ENCODE measurements at regions not wholly inside any gene's neighbourhood (a gene's known extent, or its start where the extent isn't known, plus 50 kb on each side); places are given as distances from the start of the nearest gene placed in this dataset.

GRCh38 chr18:78914249-78914935 is 65.2 kb upstream of the SALL3 start:
- ATAC-seq (no peak), DNase-seq (no peak)
- no peaks in the 10 kb centered on the region for H3K4me1 Mint-ChIP-seq
- H3K9me3 Mint-ChIP-seq, result peaks cover 5% of the 10 kb centered on the region
- H3K27me3 Mint-ChIP-seq, result no peaks in the 10 kb centered on the region
- no peaks in the 10 kb centered on the region for H3K36me3 Mint-ChIP-seq (ENCODE audit: low read depth)
- no peak overlapping the region for H3K27ac Mint-ChIP-seq
- H3K4me3 Mint-ChIP-seq, result no peak overlapping the region

DNA sequence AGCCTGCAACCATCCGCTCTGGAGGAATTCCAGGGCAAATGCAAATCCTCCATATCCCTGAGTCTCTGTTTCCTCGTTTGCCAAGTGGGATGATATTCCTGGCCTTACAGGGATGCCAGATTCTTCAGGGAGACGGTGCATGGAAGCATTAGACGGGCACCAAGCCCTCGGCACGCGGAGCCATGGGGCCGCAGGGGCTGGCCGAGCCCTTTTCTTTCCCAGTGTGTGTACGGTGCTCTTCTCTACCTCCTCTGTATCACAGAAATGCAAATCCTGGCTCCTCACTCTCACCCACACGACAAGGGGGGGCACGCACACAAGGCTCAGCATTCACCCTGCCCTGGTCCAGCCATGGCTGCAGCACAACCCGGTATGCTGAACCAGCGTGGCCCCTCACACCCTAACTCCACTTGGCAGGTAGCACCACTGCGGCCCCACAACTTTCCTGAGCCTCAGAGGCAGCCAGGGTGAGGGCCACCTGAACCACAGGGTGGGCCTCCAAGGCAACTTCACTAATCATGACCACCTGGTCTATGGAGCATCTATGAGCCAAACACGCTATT is 64.1 kb upstream of the SALL3 start:
- peaks cover 5% of the 10 kb centered on the region for H3K9me3 Mint-ChIP-seq
- no peaks in the 10 kb centered on the region for H3K36me3 Mint-ChIP-seq (ENCODE audit: low read depth)
- no peak overlapping the region for H3K27ac Mint-ChIP-seq
- ATAC-seq (no peak), DNase-seq (no peak)
- H3K4me1 Mint-ChIP-seq, result no peaks in the 10 kb centered on the region
- H3K4me3 Mint-ChIP-seq, result no peak overlapping the region
- H3K27me3 Mint-ChIP-seq, result no peaks in the 10 kb centered on the region

- DNase-seq (no peak), ATAC-seq (no peak)
- Mint-ChIP-seq H3K27ac (no peak overlapping the region), H3K4me3 (no peak overlapping the region), H3K4me1 (no peaks in the 10 kb centered on the region), H3K36me3 (ENCODE audit: low read depth) (no peaks in the 10 kb centered on the region), H3K9me3 (peaks cover 5% of the 10 kb centered on the region), H3K27me3 (no peaks in the 10 kb centered on the region)
Measured at GRCh38 chr18:78918707-78919106, 60.9 kb upstream of the SALL3 start.

- no peak for ATAC-seq
- no peaks in the 10 kb centered on the region for H3K4me1 Mint-ChIP-seq
- H3K9me3 Mint-ChIP-seq, result peaks cover 5% of the 10 kb centered on the region
- no peak overlapping the region for H3K27ac Mint-ChIP-seq
- no peaks in the 10 kb centered on the region for H3K36me3 Mint-ChIP-seq (ENCODE audit: low read depth)
- no peaks in the 10 kb centered on the region for H3K27me3 Mint-ChIP-seq
- no peak for DNase-seq
- no peak overlapping the region for H3K4me3 Mint-ChIP-seq
Measured at GRCh38 chr18:78919956-78920355, 59.7 kb upstream of the SALL3 start.

GRCh38 chr18:78920456-78921138 is 59.0 kb upstream of the SALL3 start:
- no peak overlapping the region for H3K4me3 Mint-ChIP-seq
- H3K27me3 Mint-ChIP-seq, result no peaks in the 10 kb centered on the region
- no peaks in the 10 kb centered on the region for H3K4me1 Mint-ChIP-seq
- no peak for DNase-seq
- H3K27ac Mint-ChIP-seq, result no peak overlapping the region
- H3K9me3 Mint-ChIP-seq, result peaks cover 5% of the 10 kb centered on the region
- H3K36me3 Mint-ChIP-seq (ENCODE audit: low read depth), result no peaks in the 10 kb centered on the region
- ATAC-seq, result no peak

GRCh38 chr18:78922856-78923255 is 56.8 kb upstream of the SALL3 start:
- H3K9me3 Mint-ChIP-seq, result no peaks in the 10 kb centered on the region

DNA sequence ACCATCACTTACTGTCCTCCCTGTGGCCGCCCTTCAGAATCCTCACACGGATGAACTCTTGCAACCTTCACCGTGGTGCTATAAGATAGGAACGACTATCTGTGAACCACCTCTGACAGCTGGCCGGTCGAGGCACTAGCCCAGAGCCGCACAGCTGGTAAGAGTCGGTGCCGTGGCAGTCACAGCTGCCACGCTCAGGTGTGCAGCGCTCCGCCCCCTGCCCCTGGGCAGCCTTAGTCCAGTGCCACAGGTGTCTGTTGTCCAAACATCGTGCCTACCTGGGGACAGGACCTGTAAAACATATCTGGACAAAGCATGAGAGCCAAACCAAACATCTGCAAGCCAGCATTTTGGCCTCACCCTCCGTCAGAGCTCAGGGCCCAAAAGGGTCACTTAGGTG is 55.3 kb upstream of the SALL3 start:
- peaks cover 2% of the 10 kb centered on the region for H3K4me1 Mint-ChIP-seq
- H3K27ac Mint-ChIP-seq, result no peak overlapping the region
- H3K27me3 Mint-ChIP-seq, result no peaks in the 10 kb centered on the region
- DNase-seq (no peak), ATAC-seq (no peak)
- H3K36me3 Mint-ChIP-seq (ENCODE audit: low read depth), result no peaks in the 10 kb centered on the region
- no peak overlapping the region for H3K4me3 Mint-ChIP-seq
- no peaks in the 10 kb centered on the region for H3K9me3 Mint-ChIP-seq

More at GRCh38 chr18:78922856-78923255, 56.8 kb upstream of the SALL3 start:
- Mint-ChIP-seq H3K27me3 (no peaks in the 10 kb centered on the region), H3K36me3 (ENCODE audit: low read depth) (no peaks in the 10 kb centered on the region), H3K4me3 (no peak overlapping the region), H3K27ac (no peak overlapping the region), H3K4me1 (peaks cover 2% of the 10 kb centered on the region)
- ATAC-seq, result no peak
- no peak for DNase-seq

- Mint-ChIP-seq H3K9me3 (no peaks in the 10 kb centered on the region), H3K4me1 (peaks cover 2% of the 10 kb centered on the region), H3K27ac (no peak overlapping the region), H3K36me3 (ENCODE audit: low read depth) (no peaks in the 10 kb centered on the region), H3K27me3 (no peaks in the 10 kb centered on the region), H3K4me3 (no peak overlapping the region)
- DNase-seq, result no peak
- ATAC-seq, result no peak
Measured at GRCh38 chr18:78924786-78925540, 54.7 kb upstream of the SALL3 start.

DNA sequence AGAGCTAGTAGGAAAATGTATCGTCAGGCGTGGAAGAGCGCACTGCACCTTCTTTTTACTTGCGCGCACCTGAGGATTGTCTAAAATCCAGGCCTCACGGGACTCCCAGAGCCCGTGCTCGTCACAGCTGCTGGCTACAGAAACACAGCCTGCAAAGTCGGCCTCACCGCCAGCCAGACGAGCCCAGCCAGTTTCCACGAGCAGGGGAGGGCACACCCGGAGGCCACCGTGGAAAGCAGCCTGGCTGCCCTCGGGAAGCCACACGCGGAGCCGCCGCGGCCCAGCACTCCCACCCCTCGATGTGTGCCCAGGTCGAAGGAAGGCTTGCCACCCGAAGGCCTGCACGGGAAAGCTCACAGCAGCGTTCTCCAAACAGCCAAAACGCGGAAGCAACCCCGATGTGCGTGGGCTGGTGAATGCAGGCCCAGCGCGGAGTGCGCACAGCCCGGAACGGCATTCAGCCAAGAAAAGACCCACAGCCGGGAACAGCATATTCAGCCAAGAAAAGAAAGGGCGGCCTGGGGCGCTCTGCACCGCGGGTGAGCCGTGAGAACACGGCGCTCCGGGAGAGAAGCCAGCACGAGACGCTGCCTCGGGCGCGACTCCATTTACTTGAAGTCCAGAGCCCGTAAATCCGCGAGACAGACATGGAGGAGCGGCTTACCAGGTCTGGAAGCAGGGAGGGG is 53.9 kb upstream of the SALL3 start:
- H3K36me3 Mint-ChIP-seq (ENCODE audit: low read depth), result no peaks in the 10 kb centered on the region
- H3K27ac Mint-ChIP-seq, result no peak overlapping the region
- H3K4me3 Mint-ChIP-seq, result no peak overlapping the region
- no peaks in the 10 kb centered on the region for H3K9me3 Mint-ChIP-seq
- no peaks in the 10 kb centered on the region for H3K27me3 Mint-ChIP-seq
- peaks cover 2% of the 10 kb centered on the region for H3K4me1 Mint-ChIP-seq
- DNase-seq (no peak), ATAC-seq (no peak)

DNA sequence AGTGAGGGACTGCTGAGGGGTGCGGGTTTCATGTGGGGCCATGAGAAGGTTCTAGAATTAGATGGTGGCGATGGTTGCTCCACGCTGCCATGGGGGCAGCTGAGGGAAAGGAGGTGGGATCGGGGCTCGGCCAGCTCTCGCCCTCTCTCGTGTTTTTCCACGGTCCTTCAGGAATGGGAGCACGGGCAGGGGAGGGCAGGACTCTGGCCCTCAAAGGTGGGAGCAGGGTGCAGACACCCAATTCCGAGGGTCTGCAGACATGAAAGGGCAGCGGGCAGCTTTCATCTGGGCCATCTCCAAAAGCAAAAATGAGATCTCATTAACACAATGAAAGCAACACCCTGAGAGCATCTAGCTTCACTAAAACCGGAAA is 53.4 kb upstream of the SALL3 start:
- Mint-ChIP-seq H3K27me3 (no peaks in the 10 kb centered on the region), H3K9me3 (no peaks in the 10 kb centered on the region)

DNA sequence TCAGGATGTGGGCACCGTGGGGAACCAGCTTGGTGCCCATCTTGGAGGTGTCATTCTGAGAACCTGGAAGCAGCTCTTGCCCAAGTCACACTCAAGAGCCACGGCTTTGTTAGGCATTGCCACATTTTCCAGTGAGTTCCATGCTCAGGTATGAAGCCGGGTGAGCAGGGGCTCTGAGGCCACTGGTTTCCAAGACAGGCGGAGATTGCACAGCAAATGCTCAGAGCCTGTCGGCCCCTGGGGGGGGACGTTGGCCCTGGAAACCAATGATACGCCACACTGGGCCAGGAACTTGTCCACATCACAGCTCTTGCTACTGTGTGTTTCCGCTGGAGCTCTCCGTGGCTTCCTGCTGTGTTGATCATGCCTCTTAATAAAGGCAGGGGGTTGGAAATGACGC is 52.5 kb upstream of the SALL3 start:
- Mint-ChIP-seq H3K27ac (no peak overlapping the region), H3K27me3 (no peaks in the 10 kb centered on the region), H3K36me3 (ENCODE audit: low read depth) (no peaks in the 10 kb centered on the region), H3K9me3 (no peaks in the 10 kb centered on the region), H3K4me1 (peaks cover 2% of the 10 kb centered on the region), H3K4me3 (no peak overlapping the region)
- ATAC-seq, result peak; percentile 28
- DNase-seq, result no peak

More for the DNA sequence above, 53.4 kb upstream of the SALL3 start:
- H3K27ac Mint-ChIP-seq, result no peak overlapping the region
- H3K36me3 Mint-ChIP-seq (ENCODE audit: low read depth), result no peaks in the 10 kb centered on the region
- peaks cover 2% of the 10 kb centered on the region for H3K4me1 Mint-ChIP-seq
- ATAC-seq (no peak), DNase-seq (no peak)
- no peak overlapping the region for H3K4me3 Mint-ChIP-seq

DNA sequence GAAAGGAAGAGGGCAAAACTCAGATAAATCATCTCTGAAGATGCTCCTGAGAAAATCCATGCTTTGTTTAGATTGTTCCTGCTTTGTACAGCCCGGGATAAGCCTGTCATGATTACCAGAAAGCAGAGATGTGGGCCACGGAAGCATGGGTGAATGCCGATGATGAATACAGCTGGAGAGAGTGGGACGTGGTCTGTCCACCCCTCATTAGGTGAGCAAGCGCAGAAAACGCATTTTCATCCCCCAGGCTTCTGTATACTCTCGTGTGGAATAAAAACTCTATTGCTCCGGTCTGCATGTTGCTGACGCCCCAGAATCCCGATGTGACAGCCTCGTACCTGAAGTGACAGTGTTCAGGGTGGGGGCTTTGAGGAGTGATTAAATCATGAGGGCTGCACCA is 52.0 kb upstream of the SALL3 start:
- Mint-ChIP-seq H3K9me3 (no peaks in the 10 kb centered on the region), H3K27ac (no peak overlapping the region), H3K27me3 (no peaks in the 10 kb centered on the region), H3K4me3 (no peak overlapping the region), H3K4me1 (peaks cover 2% of the 10 kb centered on the region), H3K36me3 (ENCODE audit: low read depth) (no peaks in the 10 kb centered on the region)
- no peak for DNase-seq
- ATAC-seq, result no peak

- Mint-ChIP-seq H3K4me1 (peaks cover 2% of the 10 kb centered on the region), H3K27me3 (no peaks in the 10 kb centered on the region), H3K27ac (no peak overlapping the region), H3K36me3 (ENCODE audit: low read depth) (no peaks in the 10 kb centered on the region), H3K9me3 (no peaks in the 10 kb centered on the region), H3K4me3 (no peak overlapping the region)
- ATAC-seq (no peak), DNase-seq (no peak)
Measured at GRCh38 chr18:78928076-78928475, 51.5 kb upstream of the SALL3 start.

- Mint-ChIP-seq H3K9me3 (no peaks in the 10 kb centered on the region), H3K36me3 (ENCODE audit: low read depth) (no peaks in the 10 kb centered on the region), H3K27ac (no peak overlapping the region), H3K4me3 (no peak overlapping the region), H3K4me1 (peaks cover 2% of the 10 kb centered on the region), H3K27me3 (no peaks in the 10 kb centered on the region)
- no peak for DNase-seq
- ATAC-seq, result no peak
Measured at GRCh38 chr18:78929516-78929915, 50.1 kb upstream of the SALL3 start.
